Upper lobe of left lung (tissue), 4 donors: ENCODE measurements at regions not wholly inside any gene's neighbourhood (a gene's known extent, or its start where the extent isn't known, plus 50 kb on each side); places are given as distances from the start of the nearest gene placed in this dataset.

Experiments used
- EP300 ChIP-seq, 4 donors: sonication (generic); formaldehyde crosslinking; IDR thresholded peaks; one replicate each; pipeline ENCODE4 v1.5.1; 2017; ENCODE audit warnings: antibody characterized with exemption in 4 of 4, control low read depth in 2 of 4
- POLR2A ChIP-seq, 4 donors: fragments of 450-650 bp; IDR thresholded peaks; one replicate each; pipeline ENCODE4 v1.5.1; 2016 to 2017; ENCODE audit warnings: antibody characterized with exemption in 4 of 4, mild to moderate bottlenecking in 2 of 4
- TF ChIP-seq, protein P1 (sequence below), 6 experiments: fragments of 450-650 bp in 4 of 6; fragments of 200-600 bp in 2 of 6; sonication (generic) in 2 of 6; IDR thresholded peaks; one replicate each; pipeline ENCODE4 v1.5.1; 2016 to 2019; ENCODE audit warnings: antibody characterized with exemption in 6 of 6

GRCh38 chr16:88330971-88331890 is 51.5 kb upstream of the ZNF469 start:
- TF ChIP-seq, protein P1, sequence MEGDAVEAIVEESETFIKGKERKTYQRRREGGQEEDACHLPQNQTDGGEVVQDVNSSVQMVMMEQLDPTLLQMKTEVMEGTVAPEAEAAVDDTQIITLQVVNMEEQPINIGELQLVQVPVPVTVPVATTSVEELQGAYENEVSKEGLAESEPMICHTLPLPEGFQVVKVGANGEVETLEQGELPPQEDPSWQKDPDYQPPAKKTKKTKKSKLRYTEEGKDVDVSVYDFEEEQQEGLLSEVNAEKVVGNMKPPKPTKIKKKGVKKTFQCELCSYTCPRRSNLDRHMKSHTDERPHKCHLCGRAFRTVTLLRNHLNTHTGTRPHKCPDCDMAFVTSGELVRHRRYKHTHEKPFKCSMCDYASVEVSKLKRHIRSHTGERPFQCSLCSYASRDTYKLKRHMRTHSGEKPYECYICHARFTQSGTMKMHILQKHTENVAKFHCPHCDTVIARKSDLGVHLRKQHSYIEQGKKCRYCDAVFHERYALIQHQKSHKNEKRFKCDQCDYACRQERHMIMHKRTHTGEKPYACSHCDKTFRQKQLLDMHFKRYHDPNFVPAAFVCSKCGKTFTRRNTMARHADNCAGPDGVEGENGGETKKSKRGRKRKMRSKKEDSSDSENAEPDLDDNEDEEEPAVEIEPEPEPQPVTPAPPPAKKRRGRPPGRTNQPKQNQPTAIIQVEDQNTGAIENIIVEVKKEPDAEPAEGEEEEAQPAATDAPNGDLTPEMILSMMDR (IDR thresholded peaks at IDR 0.05): no peak
- no peak for TF ChIP-seq EP300 (IDR thresholded peaks at IDR 0.05)
- TF ChIP-seq POLR2A (IDR thresholded peaks at IDR 0.05): no peak
